AG04449 (cell line): ENCODE measurements at regions not wholly inside any gene's neighbourhood (a gene's known extent, or its start where the extent isn't known, plus 50 kb on each side); places are given as distances from the start of the nearest gene placed in this dataset.

ENCODE experiments used
- CTCF ChIA-PET: fragments of 350-600 bp; formaldehyde crosslinking; extraction: SDS; loops from one replicate; lab custom pipeline; 2021; ENCODE audit warnings: antibody characterized with exemption; lab: Yijun Ruan, JAX
- POLR2A ChIA-PET: fragments of 400-600, 350-600 bp; formaldehyde crosslinking; extraction: SDS; loops from one replicate; lab custom pipeline; 2020; ENCODE audit warnings: antibody characterized with exemption, inconsistent platforms; lab: Yijun Ruan, JAX
- DNase-seq: peaks from one replicate; pipeline ENCODE4 v3.0.0-alpha.2; 2010; ENCODE audit warnings: low read depth, low spot score
- H3K4me3 ChIP-seq: 2 replicates; pipeline ENCODE4 v1.5.1; 2011; ENCODE audit warnings: low read depth, mild to moderate bottlenecking, control low read depth, low read length
- TF ChIP-seq, protein P1 (sequence below): IDR thresholded peaks from one replicate; pipeline ENCODE4 v1.5.1; 2011; ENCODE audit warnings: mild to moderate bottlenecking, moderate library complexity, low read length, control low read depth, inconsistent platforms; ENCODE audit not compliant: insufficient read depth; ENCODE audit errors: missing control alignments

DNA sequence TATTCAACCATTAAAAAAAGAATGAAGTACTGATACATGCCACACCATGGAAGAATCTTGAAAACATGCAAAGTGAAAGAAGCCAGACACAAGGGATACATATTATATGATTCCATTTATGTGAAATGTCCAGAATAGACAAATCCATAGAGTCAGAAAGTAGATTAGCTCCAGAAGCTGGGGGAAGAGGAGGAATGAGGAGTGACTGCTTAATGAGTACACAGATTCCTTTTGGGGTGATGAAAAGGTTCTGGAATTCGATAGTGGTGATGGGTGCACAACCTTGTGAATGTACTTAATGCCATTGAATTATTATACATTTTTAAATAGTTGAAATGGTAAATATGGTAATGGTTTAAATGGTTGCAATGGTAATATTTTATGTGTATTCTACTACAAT, 90.6 kb upstream of the SPATA12 start:
- ChIA-PET CTCF (interaction anchor here (2.4 kb wide), 1 partner anchor 268 kb away, joined by 8 read pairs; no protein-coding TSS in a partner anchor), POLR2A (no interaction called here)
- TF ChIP-seq, protein P1, sequence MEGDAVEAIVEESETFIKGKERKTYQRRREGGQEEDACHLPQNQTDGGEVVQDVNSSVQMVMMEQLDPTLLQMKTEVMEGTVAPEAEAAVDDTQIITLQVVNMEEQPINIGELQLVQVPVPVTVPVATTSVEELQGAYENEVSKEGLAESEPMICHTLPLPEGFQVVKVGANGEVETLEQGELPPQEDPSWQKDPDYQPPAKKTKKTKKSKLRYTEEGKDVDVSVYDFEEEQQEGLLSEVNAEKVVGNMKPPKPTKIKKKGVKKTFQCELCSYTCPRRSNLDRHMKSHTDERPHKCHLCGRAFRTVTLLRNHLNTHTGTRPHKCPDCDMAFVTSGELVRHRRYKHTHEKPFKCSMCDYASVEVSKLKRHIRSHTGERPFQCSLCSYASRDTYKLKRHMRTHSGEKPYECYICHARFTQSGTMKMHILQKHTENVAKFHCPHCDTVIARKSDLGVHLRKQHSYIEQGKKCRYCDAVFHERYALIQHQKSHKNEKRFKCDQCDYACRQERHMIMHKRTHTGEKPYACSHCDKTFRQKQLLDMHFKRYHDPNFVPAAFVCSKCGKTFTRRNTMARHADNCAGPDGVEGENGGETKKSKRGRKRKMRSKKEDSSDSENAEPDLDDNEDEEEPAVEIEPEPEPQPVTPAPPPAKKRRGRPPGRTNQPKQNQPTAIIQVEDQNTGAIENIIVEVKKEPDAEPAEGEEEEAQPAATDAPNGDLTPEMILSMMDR = no peak
- H3K4me3 ChIP-seq = no peak overlapping the region
- no peak for DNase-seq

DNA sequence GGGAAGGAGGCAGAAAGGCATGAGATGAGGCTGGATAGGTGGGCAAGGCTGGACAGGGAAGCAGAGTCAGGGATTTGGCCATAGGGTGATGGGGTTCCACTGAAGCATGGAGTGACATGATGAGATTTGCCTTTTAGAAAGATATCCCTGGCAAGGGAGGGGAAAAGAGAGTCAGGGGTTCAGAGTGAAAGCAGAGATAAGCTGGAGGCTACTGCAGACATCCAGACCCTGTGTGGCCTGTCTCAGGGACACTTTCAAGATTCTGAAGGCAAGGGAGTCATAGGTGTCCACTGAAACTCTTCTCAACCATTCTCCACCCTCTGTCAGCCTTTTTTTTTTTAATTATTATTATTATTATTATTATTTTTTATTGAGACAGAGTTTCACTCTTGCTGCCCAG, 94.0 kb upstream of the SPATA12 start:
- DNase-seq = no peak
- ChIA-PET POLR2A (no interaction called here), CTCF (no interaction called here)
- H3K4me3 ChIP-seq = no peak overlapping the region
- TF ChIP-seq, protein P1 = no peak

DNA sequence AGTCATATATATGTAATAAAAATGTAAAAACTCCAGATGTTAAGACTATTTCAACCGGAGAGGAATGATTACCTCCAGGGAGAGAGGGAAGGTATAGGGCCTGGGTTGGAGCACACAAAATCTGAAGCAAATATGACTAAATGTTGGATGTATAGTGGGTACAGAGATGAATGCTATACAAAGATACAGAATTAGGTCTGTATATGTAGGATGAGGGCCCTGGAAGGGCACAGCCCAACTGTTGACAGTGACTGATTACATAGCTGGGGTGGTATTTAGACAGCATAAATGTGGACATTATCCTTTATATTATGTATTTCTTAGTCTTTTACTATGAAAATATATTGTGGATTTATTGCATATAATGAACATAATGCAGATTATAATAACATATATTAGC, 94.4 kb upstream of the SPATA12 start:
- TF ChIP-seq, protein P1 = no peak
- ChIA-PET POLR2A (no interaction called here), CTCF (no interaction called here)
- no peak for DNase-seq
- no peak overlapping the region for H3K4me3 ChIP-seq

DNA sequence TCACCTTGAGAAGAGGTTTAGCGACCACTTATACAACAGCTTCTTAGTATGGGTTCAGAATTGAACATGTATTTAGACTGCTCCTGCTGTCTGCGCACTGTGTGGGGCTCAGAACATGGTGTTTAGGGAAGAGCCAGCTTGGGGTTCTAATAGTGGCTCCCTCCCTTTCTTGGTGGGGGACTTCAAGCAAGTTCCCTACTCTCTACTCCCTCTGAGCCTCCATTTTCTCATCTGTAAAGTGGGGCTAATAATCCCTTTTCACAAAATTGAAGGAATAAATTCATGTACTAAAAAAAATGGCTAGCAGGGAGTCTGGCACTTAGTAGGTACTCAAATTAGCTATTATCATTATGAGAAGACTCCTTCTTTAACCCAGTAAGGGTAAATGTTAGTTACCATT, 97.5 kb upstream of the SPATA12 start:
- ChIA-PET POLR2A (no interaction called here), CTCF (interaction anchor here (0.9 to 1.3 kb wide), 3 partner anchors 25 to 163 kb away, joined by 3 to 4 read pairs (median 4); no protein-coding TSS in a partner anchor)
- DNase-seq = no peak
- H3K4me3 ChIP-seq = no peak overlapping the region
- TF ChIP-seq, protein P1 = no peak

DNA sequence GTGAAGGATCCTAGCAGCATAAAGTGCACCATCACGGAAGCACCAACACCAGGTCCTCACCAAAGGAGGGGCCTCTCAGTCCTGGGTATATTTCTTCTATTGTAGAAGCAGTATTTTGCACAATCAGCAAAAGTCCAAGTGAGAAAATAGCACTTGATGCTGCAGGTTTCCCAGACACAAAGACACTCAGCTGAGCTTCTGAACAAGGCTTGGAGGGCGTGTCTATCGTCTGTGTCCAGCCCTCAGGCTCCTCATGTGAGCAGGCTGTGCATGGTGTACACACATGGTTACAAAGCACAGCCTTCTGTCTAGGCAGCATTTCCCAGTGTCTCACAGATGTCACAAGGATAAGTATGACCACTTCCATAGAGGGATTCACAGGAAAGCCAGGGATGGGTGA, 98.3 kb upstream of the SPATA12 start:
- POLR2A ChIA-PET = no interaction called here
- CTCF ChIA-PET = interaction anchor here (0.9 to 1.3 kb wide), 2 partner anchors 33 to 162 kb away, joined by 3 to 4 read pairs; no protein-coding TSS in a partner anchor
- TF ChIP-seq, protein P1 = no peak
- DNase-seq = no peak
- no peak overlapping the region for H3K4me3 ChIP-seq

DNA sequence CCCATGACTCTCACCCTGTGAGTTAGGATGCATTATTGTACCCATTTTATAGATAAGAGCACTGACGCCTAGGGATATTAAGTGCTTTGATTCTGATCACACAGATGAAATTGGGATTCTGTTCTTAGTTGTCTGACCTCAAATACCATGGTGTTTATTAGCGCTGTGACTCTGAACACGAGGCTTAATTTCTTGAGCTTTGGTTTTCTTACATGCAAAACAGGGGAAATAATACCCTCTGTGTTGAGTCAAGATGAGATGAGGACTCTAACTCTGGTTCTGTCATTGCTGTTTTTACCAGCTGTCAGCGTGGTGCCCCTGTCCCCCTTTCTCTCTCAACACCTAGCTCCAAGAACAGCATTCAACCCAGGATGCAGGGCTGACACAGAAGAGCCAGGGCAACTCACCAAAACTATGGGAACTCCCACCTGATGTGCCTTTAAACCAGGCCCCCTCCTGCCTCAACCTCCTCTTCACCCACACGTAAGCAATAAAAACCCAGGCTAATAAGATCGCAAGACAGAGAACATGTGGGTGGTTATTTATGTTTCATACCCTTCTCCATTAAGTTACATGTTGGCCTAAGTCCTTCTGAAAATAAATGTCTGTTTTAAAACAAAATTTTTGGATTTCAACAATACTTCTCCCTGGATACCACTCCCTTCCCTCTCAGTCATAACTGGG, 100.1 kb upstream of the SPATA12 start:
- no peak for DNase-seq
- H3K4me3 ChIP-seq = no peak overlapping the region
- TF ChIP-seq, protein P1 = no peak
- ChIA-PET POLR2A (interaction anchor here (0.6 kb wide), 1 partner anchor 336 kb away, joined by 3 read pairs; no protein-coding TSS in a partner anchor), CTCF (no interaction called here)
